ENCODE measurements at regions not wholly inside any gene's neighbourhood (a gene's known extent, or its start where the extent isn't known, plus 50 kb on each side); places are given as distances from the start of the nearest gene placed in this dataset.
"Not testable (repeated sequence)": the region's sequence is repeated elsewhere in the genome, so short reads cannot be mapped to it uniquely, and the experiment has no call there.

DNA sequence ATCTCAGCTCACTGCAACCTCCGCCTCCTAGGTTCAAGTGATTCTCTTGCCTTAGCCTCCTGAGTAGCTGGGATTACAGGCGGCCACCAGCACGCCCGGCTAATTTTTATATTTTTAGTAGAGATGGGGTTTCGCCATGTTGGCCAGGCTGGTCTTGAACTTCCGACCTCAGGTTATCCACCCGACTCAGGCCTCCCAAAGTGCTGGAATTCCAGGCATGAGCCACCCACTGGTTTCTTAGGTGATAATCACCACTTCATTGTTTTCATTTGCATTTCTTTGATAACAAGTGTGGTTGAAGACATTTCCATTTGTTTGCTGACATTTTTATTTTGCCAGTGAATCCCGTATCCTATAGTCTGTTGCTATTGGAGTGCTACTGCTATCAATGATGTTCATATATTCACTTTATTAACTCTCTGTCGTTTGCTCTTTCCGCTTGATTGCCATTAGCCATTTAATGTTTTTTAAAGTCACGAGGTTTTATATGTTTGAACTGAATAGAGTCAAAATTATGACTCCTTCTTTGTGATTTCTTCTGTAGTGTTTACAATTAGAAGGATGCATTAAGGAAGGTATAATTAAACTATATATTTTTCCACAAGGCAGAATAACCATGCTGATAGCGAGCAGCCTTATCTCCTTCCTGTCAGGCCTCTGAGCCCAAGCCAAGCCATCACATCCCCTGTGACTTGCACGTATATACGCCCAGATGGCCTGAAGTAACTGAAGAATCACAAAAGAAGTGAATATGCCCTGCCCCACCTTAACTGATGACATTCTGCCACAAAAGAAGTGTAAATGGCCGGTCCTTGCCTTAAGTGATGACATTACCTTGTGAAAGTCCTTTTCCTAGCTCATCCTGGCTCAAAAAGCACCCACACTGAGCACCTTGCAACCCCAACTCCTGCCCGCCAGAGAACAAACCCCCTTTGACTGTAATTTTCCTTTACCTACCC lies 87.3 kb upstream of the DAPK1 start:
- TF ChIP-seq, protein P1, sequence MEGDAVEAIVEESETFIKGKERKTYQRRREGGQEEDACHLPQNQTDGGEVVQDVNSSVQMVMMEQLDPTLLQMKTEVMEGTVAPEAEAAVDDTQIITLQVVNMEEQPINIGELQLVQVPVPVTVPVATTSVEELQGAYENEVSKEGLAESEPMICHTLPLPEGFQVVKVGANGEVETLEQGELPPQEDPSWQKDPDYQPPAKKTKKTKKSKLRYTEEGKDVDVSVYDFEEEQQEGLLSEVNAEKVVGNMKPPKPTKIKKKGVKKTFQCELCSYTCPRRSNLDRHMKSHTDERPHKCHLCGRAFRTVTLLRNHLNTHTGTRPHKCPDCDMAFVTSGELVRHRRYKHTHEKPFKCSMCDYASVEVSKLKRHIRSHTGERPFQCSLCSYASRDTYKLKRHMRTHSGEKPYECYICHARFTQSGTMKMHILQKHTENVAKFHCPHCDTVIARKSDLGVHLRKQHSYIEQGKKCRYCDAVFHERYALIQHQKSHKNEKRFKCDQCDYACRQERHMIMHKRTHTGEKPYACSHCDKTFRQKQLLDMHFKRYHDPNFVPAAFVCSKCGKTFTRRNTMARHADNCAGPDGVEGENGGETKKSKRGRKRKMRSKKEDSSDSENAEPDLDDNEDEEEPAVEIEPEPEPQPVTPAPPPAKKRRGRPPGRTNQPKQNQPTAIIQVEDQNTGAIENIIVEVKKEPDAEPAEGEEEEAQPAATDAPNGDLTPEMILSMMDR (IDR thresholded peaks at IDR 0.05) = not testable (repeated sequence)
- not testable (repeated sequence) for TF ChIP-seq POLR2A (IDR thresholded peaks at IDR 0.05)

Data from testis (tissue), 2 donors.